IMR-90 (cell line): ENCODE measurements at regions not wholly inside any gene's neighbourhood (a gene's known extent, or its start where the extent isn't known, plus 50 kb on each side); places are given as distances from the start of the nearest gene placed in this dataset.

ENCODE experiments used
- ATAC-seq: fragments of 200-7000 bp; cut with Tn5 transposase; 2 replicates; pipeline ENCODE4 v1.9.1; 2020; ENCODE audit warnings: low read depth, mild to moderate bottlenecking, moderate library complexity
- BruUV-seq: library from RNA; stranded (reverse); fragments of 400-500 nt; replicated peaks from 2 replicates; lab custom pipeline; 2021; lab: Mats Ljungman, UMichigan
- CTCF ChIA-PET: fragments of 300-600 bp; formaldehyde crosslinking; extraction: SDS; loops from one replicate; lab custom pipeline; 2021; ENCODE audit warnings: antibody characterized with exemption; lab: Yijun Ruan, JAX
- POLR2A ChIA-PET: fragments of 300-600 bp; sonication (Branson Sonifier 250); formaldehyde crosslinking; loops from one replicate; lab custom pipeline; 2022; ENCODE audit warnings: antibody characterized with exemption; ENCODE audit not compliant: unreplicated experiment; lab: Charles Lee
- DNase-seq: peaks from one replicate; pipeline ENCODE4 v3.0.0; 2013
- H2AFZ ChIP-seq: replicated peaks from 2 replicates; pipeline ENCODE3; 2013; ENCODE audit warnings: low read length, mild to moderate bottlenecking; ENCODE audit not compliant: poor library complexity
- H2AK5ac ChIP-seq: 2 replicates; pipeline ENCODE4 v1.6.1; 2013; ENCODE audit warnings: low read depth, low read length, inconsistent platforms
- H2AK9ac ChIP-seq: replicated peaks from 2 replicates; pipeline ENCODE3; 2013; ENCODE audit warnings: mild to moderate bottlenecking, low read depth, low read length, moderate library complexity; ENCODE audit not compliant: poor library complexity
- H2BK120ac ChIP-seq: 2 replicates; pipeline ENCODE4 v1.6.1; 2013; ENCODE audit warnings: low read depth, low read length, inconsistent platforms
- H2BK15ac ChIP-seq: 3 replicates; pipeline ENCODE4 v1.6.1; 2013; ENCODE audit warnings: low read depth, low read length, inconsistent platforms
- H2BK20ac ChIP-seq: 2 replicates; pipeline ENCODE4 v1.6.1; 2013; ENCODE audit warnings: low read depth, mild to moderate bottlenecking, inconsistent platforms, low read length, moderate library complexity
- H2BK5ac ChIP-seq: 2 replicates; pipeline ENCODE4 v1.6.1; 2013; ENCODE audit warnings: mild to moderate bottlenecking, low read depth, low read length, inconsistent platforms; ENCODE audit not compliant: poor library complexity, severe bottlenecking
- H3K14ac ChIP-seq: replicated peaks from 2 replicates; pipeline ENCODE4 v1.6.1; 2013; ENCODE audit warnings: low read depth, low read length, inconsistent platforms
- H3K18ac ChIP-seq: 2 replicates; pipeline ENCODE4 v1.6.1; 2013; ENCODE audit warnings: low read depth, low read length, control low read depth
- H3K23ac ChIP-seq: 2 replicates; pipeline ENCODE4 v1.6.1; 2013; ENCODE audit warnings: low read depth, low read length, inconsistent platforms
- H3K27ac ChIP-seq: 2 replicates; pipeline ENCODE4 v1.5.1; 2013; ENCODE audit warnings: mild to moderate bottlenecking, control low read depth, low read length; ENCODE audit not compliant: insufficient read depth
- H3K27me3 ChIP-seq: 2 replicates; pipeline ENCODE4 v1.6.1; 2013; ENCODE audit warnings: low read length; ENCODE audit not compliant: control insufficient read depth, insufficient read depth
- H3K36me3 ChIP-seq: 2 replicates; pipeline ENCODE4 v1.6.1; 2013; ENCODE audit warnings: low read length, mixed read lengths; ENCODE audit not compliant: control insufficient read depth, insufficient read depth
- H3K4ac ChIP-seq: 2 replicates; pipeline ENCODE4 v1.6.1; 2013; ENCODE audit warnings: low read depth, low read length, inconsistent platforms
- H3K4me1 ChIP-seq: 2 replicates; pipeline ENCODE4 v1.6.1; 2013; ENCODE audit warnings: low read length, mixed read lengths; ENCODE audit not compliant: control insufficient read depth, insufficient read depth
- H3K4me2 ChIP-seq: 2 replicates; pipeline ENCODE4 v1.6.1; 2013; ENCODE audit warnings: low read depth, mild to moderate bottlenecking, control low read depth, low read length, moderate library complexity
- H3K4me3 ChIP-seq: 2 replicates; pipeline ENCODE4 v1.5.1; 2013; ENCODE audit warnings: low read depth, mild to moderate bottlenecking, control low read depth, low read length, moderate library complexity; ENCODE audit not compliant: insufficient read depth
- H3K56ac ChIP-seq: 2 replicates; pipeline ENCODE4 v1.6.1; 2013; ENCODE audit warnings: low read length, inconsistent platforms; ENCODE audit not compliant: insufficient read depth; ENCODE audit errors: extremely low read depth
- H3K79me1 ChIP-seq, 2 experiments: 2 replicates each; pipeline ENCODE4 v1.6.1; 2013; ENCODE audit warnings: low read length in 2 of 2, inconsistent platforms in 1 of 2, low read depth in 1 of 2
- H3K9ac ChIP-seq: 2 replicates; pipeline ENCODE4 v1.6.1; 2013; ENCODE audit warnings: low read depth, low read length, control low read depth
- H3K9me1 ChIP-seq: 2 replicates; pipeline ENCODE4 v1.6.1; 2013; ENCODE audit warnings: low read length, inconsistent platforms; ENCODE audit not compliant: insufficient read depth
- H3K9me3 ChIP-seq: 2 replicates; pipeline ENCODE4 v1.6.1; 2013; ENCODE audit warnings: low read length; ENCODE audit not compliant: control insufficient read depth, insufficient read depth
- H4K20me1 ChIP-seq: 2 replicates; pipeline ENCODE4 v1.6.1; 2013; ENCODE audit warnings: low read length, inconsistent platforms; ENCODE audit not compliant: insufficient read depth
- H4K5ac ChIP-seq: 2 replicates; pipeline ENCODE4 v1.6.1; 2013; ENCODE audit warnings: mild to moderate bottlenecking, low read depth, low read length, control low read depth
- H4K8ac ChIP-seq, 2 experiments: 2 replicates each; pipeline ENCODE4 v1.6.1; 2013; ENCODE audit warnings: low read depth in 2 of 2, low read length in 2 of 2, control low read depth in 1 of 2, inconsistent platforms in 1 of 2
- H4K91ac ChIP-seq: 2 replicates; pipeline ENCODE4 v1.6.1; 2013; ENCODE audit warnings: low read depth, low read length, inconsistent platforms; ENCODE audit not compliant: insufficient read depth
- BHLHE40 ChIP-seq: fragments of 150-350 bp; IDR thresholded peaks from 2 replicates; pipeline ENCODE4 v1.6.1; 2016; ENCODE audit warnings: mild to moderate bottlenecking, low read depth, low read length
- CEBPB ChIP-seq: IDR thresholded peaks from 2 replicates; pipeline ENCODE4 v1.6.1; 2012; ENCODE audit warnings: low read depth, low read length, improper control_type of control experiment
- ELK1 ChIP-seq: fragments of 150-350 bp; IDR thresholded peaks from 2 replicates; pipeline ENCODE4 v1.6.1; 2016; ENCODE audit warnings: low read depth, mild to moderate bottlenecking, low read length, moderate library complexity, borderline replicate concordance
- POLR2A ChIP-seq: IDR thresholded peaks from 2 replicates; pipeline ENCODE4 v1.6.1; 2012; ENCODE audit warnings: mild to moderate bottlenecking, low read depth, low read length
- RCOR1 ChIP-seq: IDR thresholded peaks from 2 replicates; pipeline ENCODE4 v1.6.1; 2012; ENCODE audit warnings: mild to moderate bottlenecking, low read length, improper control_type of control experiment; ENCODE audit not compliant: insufficient replicate concordance
- RFX5 ChIP-seq: IDR thresholded peaks from 2 replicates; pipeline ENCODE4 v1.8.0; 2012; ENCODE audit warnings: low read depth, mild to moderate bottlenecking, low read length, moderate library complexity
- SMC3 ChIP-seq: fragments of 150-350 bp; IDR thresholded peaks from 2 replicates; pipeline ENCODE4 v1.6.1; 2016; ENCODE audit warnings: low read depth, mild to moderate bottlenecking, antibody characterized with exemption, low read length, moderate library complexity
- WGBS, 2 experiments: methylation state at CpG; one replicate each; pipeline versions ENCODE4 v1.1.5 to v1.1.7; 2013; ENCODE audit warnings: missing lambda C conversion rate in 2 of 2; ENCODE audit not compliant: insufficient read length in 1 of 2; ENCODE audit errors: extremely low coverage in 2 of 2; 5-methylcytosine and 5-hydroxymethylcytosine counted together
- dilution Hi-C: fragments of 300-500 bp; cut with HindIII; formaldehyde crosslinking; loops from one replicate; pipeline ENCODE4 v1.14.3; 2018; ENCODE audit warnings: low sequenced_read_pairs; ENCODE audit not compliant: unreplicated experiment
- in situ Hi-C: fragments of 300-500 bp; cut with MboI; formaldehyde crosslinking; loops from 3 replicates; pipeline ENCODE4 v1.14.3; 2019; ENCODE audit warnings: low sequenced_read_pairs, inconsistent platforms, mixed read lengths
- intact Hi-C: fragments of 100-400 bp; cut with micrococcal nuclease; formaldehyde crosslinking; loops from 2 replicates; pipeline ENCODE4 v1.10.0; 2022
- TF ChIP-seq, protein P1 (sequence below): conservative IDR thresholded peaks from 2 replicates; pipeline ENCODE4 v1.5.1; 2012; ENCODE audit warnings: mild to moderate bottlenecking, low read depth, low read length, improper control_type of control experiment

- no peak overlapping the region for H3K4me3 ChIP-seq
- no peak overlapping the region for H3K56ac ChIP-seq
- no peak overlapping the region for H3K27ac ChIP-seq
- no peaks in the 10 kb centered on the region for H3K4me1 ChIP-seq
- H2BK120ac ChIP-seq = no peak overlapping the region
- H3K9me3 ChIP-seq = 0 out of 2 replicates have a peak, but pooled peaks cover 1% of the 10 kb centered on the region
- H3K4me2 ChIP-seq = no peak overlapping the region
- no peak overlapping the region for H2BK20ac ChIP-seq
- no peak overlapping the region for H2BK15ac ChIP-seq
- no peaks in the 10 kb centered on the region for H4K20me1 ChIP-seq
- no TSS peak for BruUV-seq
- H3K36me3 ChIP-seq = no peaks in the 10 kb centered on the region
- intact Hi-C loops (no loop called here), dilution Hi-C loops (no loop called here), in situ Hi-C loops (no loop called here)
- ChIA-PET CTCF (no interaction called here), POLR2A (no interaction called here)
- H4K8ac ChIP-seq = no peak overlapping the region
- TF ChIP-seq RCOR1 (no peak), POLR2A (no peak), RFX5 (no peak), ELK1 (no peak), SMC3 (no peak), CEBPB (no peak), BHLHE40 (no peak)
- TF ChIP-seq, protein P1, sequence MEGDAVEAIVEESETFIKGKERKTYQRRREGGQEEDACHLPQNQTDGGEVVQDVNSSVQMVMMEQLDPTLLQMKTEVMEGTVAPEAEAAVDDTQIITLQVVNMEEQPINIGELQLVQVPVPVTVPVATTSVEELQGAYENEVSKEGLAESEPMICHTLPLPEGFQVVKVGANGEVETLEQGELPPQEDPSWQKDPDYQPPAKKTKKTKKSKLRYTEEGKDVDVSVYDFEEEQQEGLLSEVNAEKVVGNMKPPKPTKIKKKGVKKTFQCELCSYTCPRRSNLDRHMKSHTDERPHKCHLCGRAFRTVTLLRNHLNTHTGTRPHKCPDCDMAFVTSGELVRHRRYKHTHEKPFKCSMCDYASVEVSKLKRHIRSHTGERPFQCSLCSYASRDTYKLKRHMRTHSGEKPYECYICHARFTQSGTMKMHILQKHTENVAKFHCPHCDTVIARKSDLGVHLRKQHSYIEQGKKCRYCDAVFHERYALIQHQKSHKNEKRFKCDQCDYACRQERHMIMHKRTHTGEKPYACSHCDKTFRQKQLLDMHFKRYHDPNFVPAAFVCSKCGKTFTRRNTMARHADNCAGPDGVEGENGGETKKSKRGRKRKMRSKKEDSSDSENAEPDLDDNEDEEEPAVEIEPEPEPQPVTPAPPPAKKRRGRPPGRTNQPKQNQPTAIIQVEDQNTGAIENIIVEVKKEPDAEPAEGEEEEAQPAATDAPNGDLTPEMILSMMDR = no peak
- H3K14ac ChIP-seq = no peak overlapping the region
- ATAC-seq (no peak), DNase-seq (no peak)
- H3K4ac ChIP-seq = no peak overlapping the region
- no peak overlapping the region for H3K23ac ChIP-seq
- no peak overlapping the region for H2AK5ac ChIP-seq
- no peak overlapping the region for H4K5ac ChIP-seq
- H3K9ac ChIP-seq = no peak overlapping the region
- WGBS, 2 experiments = no CpG with 5 or more reads among the region's 1 CpG
- H2BK5ac ChIP-seq = no peak overlapping the region
- H3K18ac ChIP-seq = no peak overlapping the region
- no peak overlapping the region for H2AFZ ChIP-seq
- no peaks in the 10 kb centered on the region for H3K27me3 ChIP-seq
- H2AK9ac ChIP-seq = no peak overlapping the region
- no peaks in the 10 kb centered on the region for H3K79me1 ChIP-seq
- H4K91ac ChIP-seq = no peak overlapping the region
- H3K9me1 ChIP-seq = no peaks in the 10 kb centered on the region
Observed at GRCh38 chr20:22460231-22460630, 124.1 kb downstream of the FOXA2 start.
